Esophagus (tissue), 2 donors: ENCODE measurements at regions not wholly inside any gene's neighbourhood (a gene's known extent, or its start where the extent isn't known, plus 50 kb on each side); places are given as distances from the start of the nearest gene placed in this dataset.

Source experiments
- H3K27ac ChIP-seq, 2 donors: one replicate each; pipeline ENCODE4 v1.5.1; 2013; ENCODE audit warnings: low read depth in 2 of 2, mild to moderate bottlenecking in 2 of 2, inconsistent platforms in 1 of 2, low read length in 1 of 2, moderate library complexity in 1 of 2
- H3K27me3 ChIP-seq, 2 donors: one replicate each; pipeline ENCODE4 v1.6.1; 2013; ENCODE audit warnings: low read length in 2 of 2, control low read depth in 1 of 2, mild to moderate bottlenecking in 1 of 2; ENCODE audit not compliant: insufficient read depth in 2 of 2, control insufficient read depth in 1 of 2
- H3K36me3 ChIP-seq, 2 donors: one replicate each; pipeline ENCODE4 v1.6.1; 2013; ENCODE audit warnings: low read length in 1 of 2; ENCODE audit not compliant: control insufficient read depth in 2 of 2, insufficient read depth in 2 of 2
- H3K4me1 ChIP-seq, 2 donors: one replicate each; pipeline ENCODE4 v1.6.1; 2013; ENCODE audit warnings: low read length in 1 of 2; ENCODE audit not compliant: control insufficient read depth in 2 of 2, insufficient read depth in 2 of 2
- H3K4me3 ChIP-seq, 2 donors: one replicate each; pipeline ENCODE4 v1.5.1; 2013; ENCODE audit warnings: low read length in 2 of 2, mild to moderate bottlenecking in 2 of 2, low read depth in 1 of 2, moderate library complexity in 1 of 2
- H3K9me3 ChIP-seq, 2 donors: one replicate each; pipeline ENCODE4 v1.6.1; 2013; ENCODE audit warnings: mild to moderate bottlenecking in 2 of 2, low read depth in 1 of 2, low read length in 1 of 2, moderate library complexity in 1 of 2; ENCODE audit not compliant: control insufficient read depth in 2 of 2, insufficient read depth in 1 of 2
- WGBS, 2 donors: extraction: QIAGEN DNeasy Blood & Tissue Kit; methylation state at CpG; one replicate each; pipeline ENCODE4 v1.1.7; 2013; 5-methylcytosine and 5-hydroxymethylcytosine counted together
- donor health status: healthy with polysubstance abuse.
- donor health status: Bipolar disorder and iron deficiency.

- no peaks in the 10 kb centered on the region for H3K9me3 ChIP-seq
- 34 to 42% methylated on average over 9 of the region's 9 CpGs for WGBS, 2 donors
- peaks cover 0 to 4% of the 10 kb centered on the region in 2 donors for H3K4me1 ChIP-seq
- H3K4me3 ChIP-seq, result no peak overlapping the region
- H3K27ac ChIP-seq, result no peak overlapping the region
- no peaks in the 10 kb centered on the region for H3K27me3 ChIP-seq
- H3K36me3 ChIP-seq, result no peaks in the 10 kb centered on the region
These were observed 109.7 kb upstream of the PKDCC start for GRCh38 chr2:41937921-41938708.

DNA sequence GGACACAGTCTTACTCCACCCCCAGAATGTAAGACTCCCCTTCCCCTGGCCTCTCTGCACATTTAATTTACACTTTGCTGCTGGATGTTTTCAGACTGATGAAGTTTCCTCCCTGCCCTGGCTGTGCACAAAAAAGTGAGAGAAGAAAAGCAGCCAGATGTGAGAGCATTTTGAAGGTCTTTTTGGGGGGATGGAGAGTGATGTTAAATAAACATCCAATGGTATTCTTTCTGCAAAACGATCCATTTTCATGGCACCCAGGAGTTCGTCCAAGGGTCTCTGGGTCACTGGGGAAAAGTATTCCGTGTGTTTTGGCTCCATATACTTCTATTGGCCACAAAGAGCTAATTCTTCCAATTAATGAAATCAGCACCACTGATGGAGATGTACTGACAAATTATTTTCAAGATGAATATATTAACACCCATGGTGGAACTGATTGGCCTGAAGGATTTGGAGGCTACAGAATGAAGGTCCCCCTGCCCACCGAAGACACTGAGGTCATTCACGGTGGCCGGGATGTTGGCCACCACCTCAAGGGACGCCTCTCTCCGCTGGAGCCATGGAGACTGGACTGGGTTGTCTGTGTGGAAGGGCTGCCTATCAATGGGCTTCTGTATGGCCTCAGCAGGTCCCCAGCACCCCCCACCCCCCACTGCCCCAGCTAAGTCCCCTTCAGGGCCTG lies 107.6 kb upstream of the PKDCC start:
- 76 to 80% methylated on average over 8 of the region's 8 CpGs for WGBS, 2 donors
- no peaks in the 10 kb centered on the region for H3K36me3 ChIP-seq
- peaks cover 0 to 4% of the 10 kb centered on the region in 2 donors for H3K4me1 ChIP-seq
- no peak overlapping the region for H3K27ac ChIP-seq
- H3K4me3 ChIP-seq, result no peak overlapping the region
- no peaks in the 10 kb centered on the region for H3K9me3 ChIP-seq
- H3K27me3 ChIP-seq, result no peaks in the 10 kb centered on the region

DNA sequence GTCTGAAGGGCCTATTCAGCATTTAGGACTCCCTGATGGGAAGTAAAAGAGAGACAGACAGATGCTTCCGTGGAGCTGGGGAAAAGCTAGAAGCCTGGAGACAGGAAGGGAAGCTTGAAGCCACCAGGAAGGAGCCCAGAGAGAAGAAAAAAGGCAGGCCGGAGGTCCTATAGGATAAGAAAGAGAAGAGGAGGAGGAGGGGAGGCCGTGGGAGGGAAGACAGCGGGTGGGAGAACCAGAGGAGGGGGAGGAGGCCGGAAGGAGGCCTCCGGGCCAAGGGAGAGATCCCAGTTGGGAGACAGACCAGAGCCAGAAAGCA lies 107.1 kb upstream of the PKDCC start:
- no peak overlapping the region for H3K27ac ChIP-seq
- WGBS, 2 donors, result 61 to 66% methylated on average over 6 of the region's 6 CpGs

DNA sequence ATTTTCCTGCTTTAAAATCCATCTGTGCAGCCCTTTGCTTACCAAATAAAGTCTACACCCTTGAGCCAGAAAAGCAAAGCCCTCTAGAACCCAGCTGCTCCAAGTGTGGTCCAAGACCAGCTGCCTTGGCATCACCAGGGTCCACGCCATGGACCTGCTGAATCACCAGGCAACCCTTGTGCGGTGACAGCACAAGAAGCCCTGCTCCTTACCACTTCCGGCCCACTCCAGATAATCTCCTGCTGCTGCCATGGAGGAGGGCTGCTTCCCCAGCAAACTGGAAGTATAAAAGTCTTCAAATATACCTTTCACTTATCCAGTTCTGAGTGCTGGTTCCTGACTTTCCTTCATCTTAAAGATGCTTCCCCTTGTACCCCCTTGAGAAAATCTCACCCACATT lies 106.0 kb upstream of the PKDCC start:
- WGBS, 2 donors, result 79 to 87% methylated on average over 3 of the region's 3 CpGs
- Histone ChIP-seq H3K4me1 (peaks cover 0 to 4% of the 10 kb centered on the region in 2 donors), H3K27me3 (no peaks in the 10 kb centered on the region), H3K27ac (no peak overlapping the region), H3K4me3 (no peak overlapping the region), H3K9me3 (no peaks in the 10 kb centered on the region), H3K36me3 (no peaks in the 10 kb centered on the region)

More for the DNA sequence above, 107.1 kb upstream of the PKDCC start:
- Histone ChIP-seq H3K4me3 (no peak overlapping the region), H3K27me3 (no peaks in the 10 kb centered on the region), H3K9me3 (no peaks in the 10 kb centered on the region), H3K4me1 (peaks cover 0 to 4% of the 10 kb centered on the region in 2 donors), H3K36me3 (no peaks in the 10 kb centered on the region)

DNA sequence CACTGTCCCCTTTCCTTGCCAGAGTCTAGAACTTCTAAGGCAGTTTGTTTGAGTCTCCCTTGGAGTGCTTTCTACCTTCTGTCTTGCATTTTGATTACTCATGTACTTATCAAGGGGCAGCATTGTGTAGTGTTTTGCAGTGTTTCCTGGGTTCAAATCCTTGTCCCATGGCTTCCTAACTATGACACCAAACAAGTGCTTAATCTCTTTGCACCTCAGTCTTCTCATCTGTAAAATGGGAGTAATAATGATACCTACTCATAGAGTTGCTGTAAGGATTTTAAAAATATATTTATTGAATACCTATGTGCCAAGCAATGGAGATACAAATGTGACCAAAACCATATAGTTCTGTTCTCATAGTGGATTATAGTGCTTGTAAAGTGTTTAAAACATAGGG lies 105.5 kb upstream of the PKDCC start:
- Histone ChIP-seq H3K4me1 (peaks cover 0 to 4% of the 10 kb centered on the region in 2 donors), H3K27me3 (no peaks in the 10 kb centered on the region), H3K27ac (no peak overlapping the region), H3K36me3 (no peaks in the 10 kb centered on the region), H3K4me3 (no peak overlapping the region), H3K9me3 (no peaks in the 10 kb centered on the region)

- Histone ChIP-seq H3K4me1 (peaks cover 0 to 3% of the 10 kb centered on the region in 2 donors), H3K9me3 (no peaks in the 10 kb centered on the region), H3K27ac (no peak overlapping the region), H3K27me3 (no peaks in the 10 kb centered on the region), H3K36me3 (no peaks in the 10 kb centered on the region), H3K4me3 (no peak overlapping the region)
- 87 to 97% methylated on average over 1 of the region's 1 CpG for WGBS, 2 donors
These were observed 104.7 kb upstream of the PKDCC start for GRCh38 chr2:41943159-41943558.

- Histone ChIP-seq H3K4me3 (no peak overlapping the region), H3K27me3 (no peaks in the 10 kb centered on the region), H3K27ac (no peak overlapping the region)
These were observed 103.5 kb upstream of the PKDCC start for GRCh38 chr2:41944220-41944880.

GRCh38 chr2:41947701-41948396 lies 100.0 kb upstream of the PKDCC start:
- no peak overlapping the region for H3K4me3 ChIP-seq
- H3K27ac ChIP-seq, result no peak overlapping the region
- H3K4me1 ChIP-seq, result no peaks in the 10 kb centered on the region
- WGBS, 2 donors, result 52 to 53% methylated on average over 11 of the region's 11 CpGs
- no peaks in the 10 kb centered on the region for H3K36me3 ChIP-seq
- no peaks in the 10 kb centered on the region for H3K9me3 ChIP-seq
- H3K27me3 ChIP-seq, result no peaks in the 10 kb centered on the region

More at GRCh38 chr2:41944220-41944880, 103.5 kb upstream of the PKDCC start:
- Histone ChIP-seq H3K36me3 (no peaks in the 10 kb centered on the region), H3K4me1 (no peaks in the 10 kb centered on the region), H3K9me3 (no peaks in the 10 kb centered on the region)
- 78 to 82% methylated on average over 9 of the region's 9 CpGs for WGBS, 2 donors

DNA sequence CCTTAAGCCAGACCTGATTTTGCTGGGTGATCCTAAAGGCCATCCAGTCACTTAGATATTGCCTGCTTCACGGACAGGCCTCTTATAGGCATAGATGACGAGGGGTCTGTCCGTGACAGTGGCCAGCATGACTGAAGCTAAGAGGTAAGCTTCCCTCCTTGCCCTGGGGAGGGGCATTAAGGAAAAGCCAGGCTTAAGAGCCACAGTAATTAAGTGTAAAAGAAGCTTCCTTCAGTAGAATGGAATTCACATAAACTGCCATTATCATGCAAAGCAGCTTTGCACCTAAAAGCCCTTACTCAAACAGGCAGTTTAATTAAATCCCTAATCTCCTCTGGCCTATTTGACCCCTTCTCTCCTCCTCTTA lies 99.4 kb upstream of the PKDCC start:
- Histone ChIP-seq H3K36me3 (no peaks in the 10 kb centered on the region), H3K27ac (no peak overlapping the region), H3K4me3 (no peak overlapping the region), H3K9me3 (no peaks in the 10 kb centered on the region), H3K27me3 (no peaks in the 10 kb centered on the region), H3K4me1 (peaks cover 0 to 2% of the 10 kb centered on the region in 2 donors)
- 87 to 90% methylated on average over 3 of the region's 3 CpGs for WGBS, 2 donors
